ENCODE measurements at regions not wholly inside any gene's neighbourhood (a gene's known extent, or its start where the extent isn't known, plus 50 kb on each side); places are given as distances from the start of the nearest gene placed in this dataset.

DNA sequence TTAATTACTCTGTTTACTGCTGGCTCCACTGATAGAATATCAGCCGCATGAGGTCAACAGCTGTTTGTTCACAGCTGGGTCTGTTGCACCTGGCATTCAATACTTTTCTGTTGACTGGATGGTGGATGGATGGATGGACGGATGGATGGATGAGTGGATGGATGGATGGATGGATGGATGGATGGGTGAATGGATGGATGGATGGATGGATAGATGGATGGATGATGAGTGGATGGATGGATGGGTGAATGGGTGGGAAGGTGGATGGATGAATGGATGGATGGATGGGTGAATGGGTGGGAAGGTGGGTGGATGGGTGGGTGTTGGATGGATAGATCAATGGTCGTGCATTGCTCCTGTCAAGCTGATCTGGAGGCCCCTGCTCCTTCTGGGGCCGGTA, 422.2 kb upstream of the SULF2 start:
- Histone ChIP-seq H3K27ac (no peak overlapping the region), H3K4me3 (ENCODE audit: low read depth, low read length) (no peak overlapping the region), H3K36me3 (replicated peaks) (no peaks in the 10 kb centered on the region), H3K27me3 (replicated peaks) (no peaks in the 10 kb centered on the region)
- in situ Hi-C loops (cut with HindIII; ENCODE audit: low pct_ligation_motif_present, low sequenced_read_pairs): no loop called here
- no peak for DNase-seq
- TF ChIP-seq, protein P1, sequence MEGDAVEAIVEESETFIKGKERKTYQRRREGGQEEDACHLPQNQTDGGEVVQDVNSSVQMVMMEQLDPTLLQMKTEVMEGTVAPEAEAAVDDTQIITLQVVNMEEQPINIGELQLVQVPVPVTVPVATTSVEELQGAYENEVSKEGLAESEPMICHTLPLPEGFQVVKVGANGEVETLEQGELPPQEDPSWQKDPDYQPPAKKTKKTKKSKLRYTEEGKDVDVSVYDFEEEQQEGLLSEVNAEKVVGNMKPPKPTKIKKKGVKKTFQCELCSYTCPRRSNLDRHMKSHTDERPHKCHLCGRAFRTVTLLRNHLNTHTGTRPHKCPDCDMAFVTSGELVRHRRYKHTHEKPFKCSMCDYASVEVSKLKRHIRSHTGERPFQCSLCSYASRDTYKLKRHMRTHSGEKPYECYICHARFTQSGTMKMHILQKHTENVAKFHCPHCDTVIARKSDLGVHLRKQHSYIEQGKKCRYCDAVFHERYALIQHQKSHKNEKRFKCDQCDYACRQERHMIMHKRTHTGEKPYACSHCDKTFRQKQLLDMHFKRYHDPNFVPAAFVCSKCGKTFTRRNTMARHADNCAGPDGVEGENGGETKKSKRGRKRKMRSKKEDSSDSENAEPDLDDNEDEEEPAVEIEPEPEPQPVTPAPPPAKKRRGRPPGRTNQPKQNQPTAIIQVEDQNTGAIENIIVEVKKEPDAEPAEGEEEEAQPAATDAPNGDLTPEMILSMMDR (IDR thresholded peaks at IDR 0.05; ENCODE audit: low read depth, low read length, missing control alignments): no peak

DNA sequence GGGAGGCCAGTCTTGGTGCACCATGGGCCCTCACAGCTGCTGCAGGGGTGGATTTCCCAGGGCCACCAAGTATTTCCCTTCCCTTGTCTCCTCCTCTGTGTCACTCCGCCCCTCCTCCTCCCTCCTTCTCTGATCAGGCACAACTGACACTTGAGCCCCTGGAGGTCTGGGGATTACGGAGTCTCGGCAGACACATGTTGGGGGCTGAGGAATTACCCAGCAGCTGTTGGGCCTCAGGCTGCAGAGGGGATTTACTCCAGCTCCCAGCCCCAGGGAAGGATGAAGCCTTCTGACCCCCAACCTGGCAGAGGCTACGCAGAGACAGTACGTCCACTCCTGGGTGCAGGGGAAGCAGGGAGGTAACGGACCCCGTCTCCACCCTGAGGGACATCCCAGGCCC, 420.5 kb upstream of the SULF2 start:
- in situ Hi-C loops (cut with HindIII; ENCODE audit: low pct_ligation_motif_present, low sequenced_read_pairs): no loop called here
- no peaks in the 10 kb centered on the region for H3K27me3 ChIP-seq (replicated peaks)
- H3K27ac ChIP-seq: no peak overlapping the region
- no peak overlapping the region for H3K4me3 ChIP-seq (ENCODE audit: low read depth, low read length)
- no peaks in the 10 kb centered on the region for H3K36me3 ChIP-seq (replicated peaks)
- no peak for DNase-seq
- TF ChIP-seq, protein P1 (IDR thresholded peaks at IDR 0.05; ENCODE audit: low read depth, low read length, missing control alignments): no peak

DNA sequence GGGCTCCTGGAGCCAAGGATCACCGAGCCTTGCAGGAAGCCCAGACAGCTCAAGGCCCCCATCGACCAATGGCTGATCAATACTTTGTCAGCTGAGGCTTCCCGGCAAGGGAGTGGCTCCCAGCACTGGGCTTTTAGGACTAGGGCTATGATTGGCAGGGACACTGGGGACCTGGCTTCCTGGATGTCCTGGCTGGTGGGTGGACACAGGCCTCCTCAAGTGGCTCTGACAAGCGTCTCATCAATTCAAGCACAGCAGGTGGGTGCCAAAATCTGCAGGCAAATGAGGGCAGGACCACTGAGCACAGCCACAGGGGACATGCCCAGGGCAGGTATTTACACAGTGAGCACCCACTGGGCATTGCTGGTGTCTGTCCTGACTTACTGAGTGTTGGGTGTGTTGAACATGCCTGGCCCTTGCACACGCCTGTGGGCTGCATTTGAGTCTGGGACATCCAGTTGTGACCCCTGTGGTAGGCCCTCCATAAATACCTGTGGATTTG, 420.1 kb upstream of the SULF2 start:
- no peaks in the 10 kb centered on the region for H3K36me3 ChIP-seq (replicated peaks)
- no peak overlapping the region for H3K27ac ChIP-seq
- DNase-seq: no peak
- in situ Hi-C loops (cut with HindIII; ENCODE audit: low pct_ligation_motif_present, low sequenced_read_pairs): no loop called here
- TF ChIP-seq, protein P1 (IDR thresholded peaks at IDR 0.05; ENCODE audit: low read depth, low read length, missing control alignments): no peak
- H3K27me3 ChIP-seq (replicated peaks): no peaks in the 10 kb centered on the region
- no peak overlapping the region for H3K4me3 ChIP-seq (ENCODE audit: low read depth, low read length)

DNA sequence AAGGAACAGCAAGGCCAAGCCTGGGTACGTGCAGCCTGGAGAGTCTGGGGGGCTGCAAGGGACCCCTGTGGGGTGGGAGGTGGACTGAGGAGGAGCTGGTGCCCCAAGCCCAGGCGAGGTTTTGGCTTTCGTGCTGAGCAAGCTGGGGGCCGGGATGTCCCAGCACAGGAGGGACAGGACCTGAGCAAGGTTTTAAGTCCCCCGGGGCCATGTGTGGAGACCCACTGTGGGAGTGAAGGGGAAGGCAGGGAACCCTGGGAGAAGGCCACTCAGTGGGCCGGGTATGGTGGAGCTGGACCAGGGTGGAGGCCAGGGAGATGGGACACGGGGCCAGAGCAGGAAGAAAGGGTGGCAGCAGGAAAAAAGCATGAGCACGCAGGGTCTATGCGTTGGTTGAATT, 419.2 kb upstream of the SULF2 start:
- no peaks in the 10 kb centered on the region for H3K27me3 ChIP-seq (replicated peaks)
- H3K27ac ChIP-seq: no peak overlapping the region
- no peak for DNase-seq
- in situ Hi-C loops (cut with HindIII; ENCODE audit: low pct_ligation_motif_present, low sequenced_read_pairs): no loop called here
- no peak overlapping the region for H3K4me3 ChIP-seq (ENCODE audit: low read depth, low read length)
- no peaks in the 10 kb centered on the region for H3K36me3 ChIP-seq (replicated peaks)
- TF ChIP-seq, protein P1 (IDR thresholded peaks at IDR 0.05; ENCODE audit: low read depth, low read length, missing control alignments): no peak

DNA sequence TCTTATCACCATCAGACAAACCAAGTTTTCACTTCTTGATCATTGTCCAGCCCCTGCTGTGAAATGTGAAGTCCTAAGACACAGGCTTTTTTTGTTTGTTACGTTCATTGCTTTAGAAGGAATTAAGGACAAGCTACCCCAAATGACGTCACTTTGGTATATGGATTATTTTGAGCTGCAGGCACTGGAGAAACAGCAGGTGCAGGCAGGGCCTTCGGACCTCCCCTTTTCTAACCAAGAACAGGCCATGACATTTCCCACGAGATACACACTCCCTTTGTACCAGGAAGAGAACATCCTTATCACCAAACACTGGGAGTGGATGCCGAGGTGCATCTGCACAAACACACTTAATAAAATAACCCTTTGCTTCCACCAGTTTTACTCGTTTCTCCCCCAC, 418.0 kb upstream of the SULF2 start:
- Histone ChIP-seq H3K27ac (no peak overlapping the region), H3K27me3 (replicated peaks) (no peaks in the 10 kb centered on the region), H3K36me3 (replicated peaks) (no peaks in the 10 kb centered on the region), H3K4me3 (ENCODE audit: low read depth, low read length) (no peak overlapping the region)
- in situ Hi-C loops (cut with HindIII; ENCODE audit: low pct_ligation_motif_present, low sequenced_read_pairs): no loop called here
- DNase-seq: no peak
- TF ChIP-seq, protein P1 (IDR thresholded peaks at IDR 0.05; ENCODE audit: low read depth, low read length, missing control alignments): no peak

Measured in brain microvascular endothelial cell (primary cell).